T-helper 1 cell treated with Interleukin-12 subunit alpha and Interleukin-12 subunit beta and Interleukin-4 antibody, amounts not matched to agents 30 μg/mL and 1 μg/mL, for 36 hours (primary cell): ENCODE measurements at regions not wholly inside any gene's neighbourhood (a gene's known extent, or its start where the extent isn't known, plus 50 kb on each side); places are given as distances from the start of the nearest gene placed in this dataset.

Source experiments
- H3K27ac Mint-ChIP-seq: one replicate; pipeline ENCODE4 v1.8.0; 2021; ENCODE audit warnings: mild to moderate bottlenecking, mixed read lengths
- H3K27me3 Mint-ChIP-seq: one replicate; pipeline ENCODE4 v1.8.0; 2021; ENCODE audit warnings: low read depth, mixed read lengths
- H3K36me3 Mint-ChIP-seq: one replicate; pipeline ENCODE4 v1.8.0; 2021; ENCODE audit warnings: low read depth, mixed read lengths
- H3K4me1 Mint-ChIP-seq: one replicate; pipeline ENCODE4 v1.8.0; 2021; ENCODE audit warnings: low read depth, mixed read lengths
- H3K4me3 Mint-ChIP-seq: one replicate; pipeline ENCODE4 v1.8.0; 2021; ENCODE audit warnings: mild to moderate bottlenecking, moderate library complexity, mixed read lengths
- H3K9me3 Mint-ChIP-seq: one replicate; pipeline ENCODE4 v1.8.0; 2021; ENCODE audit warnings: mixed read lengths

DNA sequence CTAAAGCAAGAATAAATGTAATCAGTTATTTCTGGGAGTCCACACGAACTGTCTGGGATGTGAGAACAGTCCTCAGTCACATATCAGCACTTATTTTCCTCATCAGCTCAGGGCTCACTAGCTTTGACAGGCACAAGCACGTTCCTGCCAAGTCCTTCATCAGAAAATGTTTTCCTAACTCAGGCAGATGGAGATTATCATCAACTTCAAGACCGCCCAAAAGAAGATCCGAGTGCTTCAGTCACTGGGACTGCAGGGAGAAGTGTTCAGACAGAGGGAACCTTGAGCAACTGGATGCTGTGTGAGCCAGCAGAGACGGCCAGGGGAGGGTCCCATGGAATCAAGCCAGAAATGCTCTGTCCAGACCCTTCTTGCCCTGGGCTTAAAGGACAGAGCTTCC is 189.4 kb downstream of the NXNL2 start:
- Mint-ChIP-seq H3K4me1 (no peaks in the 10 kb centered on the region), H3K27ac (no peak overlapping the region), H3K36me3 (no peaks in the 10 kb centered on the region), H3K4me3 (no peak overlapping the region), H3K9me3 (no peaks in the 10 kb centered on the region), H3K27me3 (peaks cover 11% of the 10 kb centered on the region)

DNA sequence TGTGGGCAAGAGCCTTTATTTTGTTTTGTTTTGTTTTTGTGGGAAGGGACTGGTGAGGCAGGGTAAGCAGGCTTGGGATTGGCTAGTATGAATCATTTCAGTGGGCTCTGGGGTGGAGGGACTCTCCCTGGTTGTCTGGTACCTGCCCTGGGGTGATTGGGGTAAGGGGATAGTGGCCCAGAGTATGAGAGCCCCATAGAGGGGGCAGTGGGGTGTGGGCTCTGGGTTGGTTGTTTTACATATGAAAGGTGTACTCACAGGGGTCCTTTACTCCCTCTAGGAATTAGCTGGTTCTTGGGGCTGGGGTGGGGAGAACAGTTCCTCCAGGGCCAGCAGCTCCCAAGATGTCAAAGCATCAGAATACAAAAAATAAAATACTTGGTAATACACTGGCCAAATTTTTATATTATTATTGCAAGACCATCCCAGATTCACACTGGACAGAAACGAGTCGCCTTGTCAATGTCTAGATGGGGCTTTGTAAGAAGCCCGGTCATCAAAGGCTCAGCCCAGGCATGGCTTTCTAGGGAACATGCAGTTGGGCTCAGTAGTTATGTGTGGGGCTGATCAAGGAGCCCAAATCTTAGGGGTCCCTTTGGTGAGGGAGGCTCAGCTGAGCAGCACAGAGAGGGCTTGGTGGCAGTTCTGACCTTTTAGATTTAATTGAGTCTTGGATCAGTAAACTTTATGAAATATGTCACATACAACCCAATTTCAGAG is 190.5 kb downstream of the NXNL2 start:
- Mint-ChIP-seq H3K4me3 (no peak overlapping the region), H3K36me3 (no peaks in the 10 kb centered on the region), H3K27ac (no peak overlapping the region), H3K9me3 (no peaks in the 10 kb centered on the region), H3K4me1 (no peaks in the 10 kb centered on the region), H3K27me3 (peaks cover 11% of the 10 kb centered on the region)

DNA sequence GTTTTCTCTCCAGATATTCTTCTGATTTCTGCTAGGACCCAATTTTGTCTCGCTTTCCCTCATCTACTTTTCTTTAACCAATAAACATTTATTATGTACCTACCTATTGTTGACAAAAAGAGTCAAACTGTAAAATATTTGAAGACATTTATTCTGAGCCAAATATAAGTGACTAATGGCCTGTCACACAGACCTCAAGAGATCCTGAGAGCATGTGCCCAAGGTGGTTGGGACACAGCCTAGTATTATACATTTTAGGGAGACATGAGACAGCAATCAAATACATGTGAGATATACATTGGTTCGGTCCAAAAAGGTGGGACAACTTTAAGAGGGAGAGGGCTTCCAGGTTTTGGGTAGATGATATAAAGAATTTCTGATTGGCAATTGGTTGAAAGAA is 191.8 kb downstream of the NXNL2 start:
- H3K9me3 Mint-ChIP-seq, result no peaks in the 10 kb centered on the region
- no peaks in the 10 kb centered on the region for H3K4me1 Mint-ChIP-seq
- H3K4me3 Mint-ChIP-seq, result no peak overlapping the region
- H3K36me3 Mint-ChIP-seq, result no peaks in the 10 kb centered on the region
- no peak overlapping the region for H3K27ac Mint-ChIP-seq
- H3K27me3 Mint-ChIP-seq, result peaks cover 11% of the 10 kb centered on the region

DNA sequence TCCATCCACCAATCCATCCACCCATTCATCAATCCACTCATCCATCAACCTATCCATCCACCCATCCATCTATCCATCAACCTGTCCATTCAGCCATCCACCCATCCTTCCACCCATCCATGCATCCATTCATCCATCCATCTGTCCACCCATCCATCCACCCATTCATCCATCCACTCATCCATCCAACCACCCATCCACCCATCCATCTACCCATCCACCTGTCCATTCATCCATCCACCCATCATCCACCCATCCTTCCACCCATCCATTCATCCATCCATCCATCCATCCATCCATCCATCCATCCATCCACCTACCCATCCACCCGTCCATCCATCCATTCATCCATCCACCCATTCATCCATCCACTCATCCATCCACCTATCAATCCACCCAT is 195.8 kb downstream of the NXNL2 start:
- no peak overlapping the region for H3K4me3 Mint-ChIP-seq
- no peaks in the 10 kb centered on the region for H3K36me3 Mint-ChIP-seq
- no peaks in the 10 kb centered on the region for H3K9me3 Mint-ChIP-seq
- H3K4me1 Mint-ChIP-seq, result no peaks in the 10 kb centered on the region
- no peak overlapping the region for H3K27ac Mint-ChIP-seq
- H3K27me3 Mint-ChIP-seq, result peaks cover 11% of the 10 kb centered on the region

DNA sequence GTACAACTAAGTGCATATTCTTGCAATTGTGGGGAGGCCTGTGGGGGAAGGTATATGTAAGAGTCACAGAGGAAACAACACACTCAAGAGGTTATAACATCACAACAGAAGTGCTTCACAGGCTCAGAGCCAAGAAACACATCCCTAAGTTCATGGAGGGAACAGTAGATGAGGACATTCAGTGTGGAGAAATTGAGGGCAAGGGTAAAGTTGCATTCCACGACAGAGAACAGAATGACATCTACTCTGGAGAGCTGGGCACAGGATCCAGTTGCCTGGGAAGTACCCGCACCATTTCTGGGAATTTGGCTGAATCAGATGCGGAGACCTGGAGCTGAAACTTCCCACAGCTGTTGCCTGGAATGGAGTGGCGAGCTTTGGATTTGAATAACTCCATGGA is 197.2 kb downstream of the NXNL2 start:
- no peaks in the 10 kb centered on the region for H3K36me3 Mint-ChIP-seq
- no peaks in the 10 kb centered on the region for H3K4me1 Mint-ChIP-seq
- peaks cover 17% of the 10 kb centered on the region for H3K27me3 Mint-ChIP-seq
- no peak overlapping the region for H3K4me3 Mint-ChIP-seq
- no peak overlapping the region for H3K27ac Mint-ChIP-seq
- H3K9me3 Mint-ChIP-seq, result no peaks in the 10 kb centered on the region

DNA sequence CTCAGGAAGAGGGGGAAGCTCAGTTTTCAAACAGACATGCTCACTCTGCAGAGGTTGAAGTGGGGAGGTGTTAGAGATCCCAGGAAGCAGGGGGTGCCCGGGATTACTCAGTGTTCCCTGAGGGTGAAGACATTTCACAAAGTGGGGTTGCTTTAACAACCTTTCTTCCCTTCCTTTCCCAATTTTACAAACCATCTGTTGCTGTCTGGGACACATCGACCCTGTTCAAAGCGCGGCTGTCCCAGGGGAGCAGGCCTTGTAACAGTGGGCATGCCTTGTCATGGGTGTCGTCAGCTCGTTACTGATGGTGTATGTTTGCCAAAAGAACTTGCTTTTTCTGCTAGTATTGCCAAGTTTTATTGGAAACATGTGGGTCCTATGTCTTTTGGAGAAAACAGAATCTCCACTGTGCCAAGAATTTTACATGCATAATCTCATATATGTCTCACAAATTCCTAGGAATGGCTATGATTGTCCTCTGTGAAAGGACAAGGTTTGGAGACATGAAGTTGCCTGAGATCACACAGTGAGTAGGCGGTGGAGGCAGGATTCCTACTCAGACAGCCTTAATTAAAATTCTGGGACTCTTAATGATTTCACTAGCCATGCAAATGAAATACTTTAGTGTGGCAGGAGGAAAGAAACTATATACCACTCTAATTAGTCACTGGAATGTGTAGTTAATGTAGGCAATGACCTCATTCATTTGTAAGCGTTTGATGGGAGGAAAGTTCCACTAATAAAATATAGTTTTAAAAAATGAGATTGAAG is 198.9 kb downstream of the NXNL2 start:
- H3K27me3 Mint-ChIP-seq, result peaks cover 12% of the 10 kb centered on the region
- H3K36me3 Mint-ChIP-seq, result no peaks in the 10 kb centered on the region
- H3K9me3 Mint-ChIP-seq, result no peaks in the 10 kb centered on the region
- no peak overlapping the region for H3K27ac Mint-ChIP-seq
- no peak overlapping the region for H3K4me3 Mint-ChIP-seq
- no peaks in the 10 kb centered on the region for H3K4me1 Mint-ChIP-seq

DNA sequence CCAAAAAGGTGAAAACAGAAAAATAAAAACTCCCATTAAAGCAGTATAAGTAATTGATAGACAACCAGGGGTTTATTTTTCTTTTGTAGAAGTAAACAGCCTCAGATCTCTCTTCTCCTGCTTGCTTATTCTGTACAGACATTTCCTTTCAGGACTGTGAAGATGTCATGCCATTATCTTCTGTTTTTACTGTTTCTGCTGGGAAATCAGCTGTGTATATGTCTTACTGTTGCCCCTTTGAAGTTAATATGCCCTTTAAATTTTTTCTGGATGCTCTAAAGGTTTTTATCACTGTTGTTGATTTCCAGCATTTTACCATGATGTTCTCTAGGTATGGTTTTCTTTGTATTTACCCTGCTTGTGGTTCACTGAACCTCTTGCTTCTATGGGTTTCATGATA is 199.5 kb downstream of the NXNL2 start:
- H3K4me1 Mint-ChIP-seq, result no peaks in the 10 kb centered on the region

DNA sequence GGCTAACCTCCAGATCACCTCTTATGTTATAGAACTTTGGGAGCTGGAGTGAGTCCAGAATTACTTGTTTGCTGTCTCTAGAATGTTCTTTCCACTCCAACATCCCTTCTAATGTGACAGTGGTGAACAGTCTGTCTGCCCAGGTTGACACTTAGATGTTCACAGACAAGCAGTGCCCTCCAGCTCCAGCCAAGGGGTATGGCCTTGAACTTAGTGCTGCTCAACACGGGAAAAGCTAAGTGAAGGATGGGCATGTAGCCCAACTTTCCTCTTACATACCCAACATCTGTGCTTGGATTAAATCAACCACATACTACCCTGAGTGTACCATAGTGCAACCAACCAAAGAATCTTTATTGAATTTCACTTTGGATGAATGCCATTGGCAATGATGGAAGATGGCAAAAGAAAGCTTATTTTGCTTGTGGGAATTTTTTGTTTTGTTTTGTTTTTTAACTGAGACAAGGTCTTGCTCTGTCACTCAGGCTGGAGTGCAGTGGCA is 201.2 kb downstream of the NXNL2 start:
- Mint-ChIP-seq H3K27me3 (peaks cover 12% of the 10 kb centered on the region), H3K27ac (no peak overlapping the region), H3K4me3 (no peak overlapping the region), H3K36me3 (no peaks in the 10 kb centered on the region), H3K9me3 (no peaks in the 10 kb centered on the region), H3K4me1 (no peaks in the 10 kb centered on the region)

More for the DNA sequence above, 199.5 kb downstream of the NXNL2 start:
- no peak overlapping the region for H3K27ac Mint-ChIP-seq
- no peaks in the 10 kb centered on the region for H3K9me3 Mint-ChIP-seq
- no peak overlapping the region for H3K4me3 Mint-ChIP-seq
- H3K36me3 Mint-ChIP-seq, result no peaks in the 10 kb centered on the region
- peaks cover 8% of the 10 kb centered on the region for H3K27me3 Mint-ChIP-seq

DNA sequence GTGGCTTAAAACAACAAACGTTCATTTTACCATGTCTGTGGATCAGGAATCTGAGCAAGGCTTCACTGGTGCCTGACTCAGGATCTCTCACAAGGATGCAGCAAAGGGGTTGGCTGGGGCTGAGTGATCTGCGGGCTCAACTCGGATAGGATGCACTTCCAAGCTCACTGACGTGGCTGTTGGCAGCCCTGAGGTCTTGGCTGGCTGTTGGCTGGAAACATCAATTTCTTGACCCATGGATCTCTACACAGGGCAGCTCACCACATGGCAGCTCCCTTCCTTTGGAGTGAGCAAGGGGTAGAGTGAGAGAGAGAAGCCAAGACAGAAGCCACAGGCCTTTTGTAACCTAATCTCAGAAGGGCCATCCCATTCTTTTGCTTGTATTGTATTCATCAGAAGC is 202.1 kb downstream of the NXNL2 start:
- no peak overlapping the region for H3K4me3 Mint-ChIP-seq
- H3K9me3 Mint-ChIP-seq, result no peaks in the 10 kb centered on the region
- peaks cover 12% of the 10 kb centered on the region for H3K27me3 Mint-ChIP-seq
- no peaks in the 10 kb centered on the region for H3K4me1 Mint-ChIP-seq
- no peaks in the 10 kb centered on the region for H3K36me3 Mint-ChIP-seq
- no peak overlapping the region for H3K27ac Mint-ChIP-seq

DNA sequence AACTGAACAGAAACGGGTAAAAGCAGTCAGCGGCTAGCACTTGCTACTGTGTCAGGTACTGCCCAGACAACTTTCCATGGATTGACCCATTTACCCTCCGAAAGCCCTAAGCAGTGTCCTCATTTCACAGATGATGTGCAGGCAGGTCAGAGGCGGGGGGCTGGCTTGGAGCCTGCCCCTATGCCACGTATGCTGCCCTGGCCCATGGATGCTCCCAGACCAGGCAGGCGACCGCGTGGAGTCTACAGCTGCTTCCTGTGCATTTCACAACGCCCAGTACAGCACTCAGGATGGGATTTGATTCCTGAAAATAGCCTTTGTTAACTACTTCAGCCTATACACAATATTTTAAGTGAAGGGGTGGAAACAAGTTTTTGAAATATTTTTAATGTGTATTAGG is 202.9 kb downstream of the NXNL2 start:
- Mint-ChIP-seq H3K4me1 (no peaks in the 10 kb centered on the region), H3K4me3 (no peak overlapping the region), H3K27me3 (peaks cover 12% of the 10 kb centered on the region), H3K27ac (no peak overlapping the region), H3K36me3 (no peaks in the 10 kb centered on the region), H3K9me3 (no peaks in the 10 kb centered on the region)

DNA sequence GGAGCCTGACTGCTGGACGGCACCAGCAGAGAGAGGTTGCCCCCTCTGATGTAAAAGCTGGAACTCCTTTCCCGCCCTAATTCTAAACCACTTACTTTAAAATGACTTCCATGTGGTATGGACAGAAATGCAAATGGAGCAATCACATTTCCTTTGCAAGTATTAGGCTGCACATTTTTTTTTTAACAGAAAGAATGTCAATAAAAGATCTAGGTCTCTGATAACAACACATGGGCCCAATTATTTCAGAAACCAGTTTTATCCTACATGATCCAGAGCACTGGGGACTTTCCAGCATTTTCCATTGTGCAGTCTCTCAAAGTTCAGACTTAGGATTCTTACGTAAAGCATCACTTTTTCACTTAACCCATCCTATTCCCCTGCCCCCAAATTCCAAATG is 203.7 kb downstream of the NXNL2 start:
- Mint-ChIP-seq H3K4me1 (no peaks in the 10 kb centered on the region), H3K9me3 (no peaks in the 10 kb centered on the region), H3K4me3 (no peak overlapping the region), H3K27ac (no peak overlapping the region), H3K36me3 (no peaks in the 10 kb centered on the region), H3K27me3 (peaks cover 12% of the 10 kb centered on the region)

DNA sequence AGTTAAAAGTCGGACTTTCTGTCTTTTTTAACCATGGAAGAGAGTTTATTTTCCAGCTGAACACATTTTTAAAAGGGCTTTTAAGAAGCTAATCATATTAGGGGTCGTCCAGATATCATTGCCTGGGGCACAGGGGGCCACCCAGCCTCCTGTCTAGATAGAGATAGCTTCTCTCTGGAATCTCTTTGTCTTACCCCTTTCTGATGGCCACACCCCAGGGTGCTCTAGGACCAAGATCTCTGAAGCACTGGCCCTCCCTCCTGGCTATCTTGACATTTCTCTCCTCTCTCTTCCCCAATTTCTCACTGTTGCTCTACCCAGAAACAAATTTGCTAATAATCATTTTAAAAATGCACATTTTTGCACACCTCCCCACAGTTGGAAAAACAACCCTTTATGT is 204.4 kb downstream of the NXNL2 start:
- H3K27me3 Mint-ChIP-seq, result peaks cover 12% of the 10 kb centered on the region
- no peaks in the 10 kb centered on the region for H3K4me1 Mint-ChIP-seq
- H3K9me3 Mint-ChIP-seq, result no peaks in the 10 kb centered on the region
- H3K27ac Mint-ChIP-seq, result no peak overlapping the region
- no peaks in the 10 kb centered on the region for H3K36me3 Mint-ChIP-seq
- H3K4me3 Mint-ChIP-seq, result no peak overlapping the region

DNA sequence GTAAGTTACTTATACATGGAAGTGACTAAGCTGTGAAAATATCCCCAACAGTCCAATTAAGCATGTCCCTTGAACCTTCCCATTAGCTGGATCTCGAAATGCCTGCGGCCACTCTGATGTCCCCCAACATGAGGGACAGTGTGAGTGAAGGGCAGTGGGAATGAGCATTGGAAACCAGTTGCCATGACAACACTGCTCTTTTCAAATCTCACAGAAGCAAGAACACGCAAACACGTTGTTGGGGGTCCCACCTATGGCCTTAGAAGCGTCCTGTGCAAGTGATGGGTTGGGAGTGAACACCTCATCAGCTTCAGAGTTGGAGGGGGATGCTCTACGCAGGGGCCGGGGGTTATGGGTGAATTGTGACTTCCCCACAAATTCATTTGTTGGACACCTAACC is 205.9 kb downstream of the NXNL2 start:
- Mint-ChIP-seq H3K27ac (no peak overlapping the region), H3K27me3 (peaks cover 12% of the 10 kb centered on the region), H3K36me3 (no peaks in the 10 kb centered on the region)

DNA sequence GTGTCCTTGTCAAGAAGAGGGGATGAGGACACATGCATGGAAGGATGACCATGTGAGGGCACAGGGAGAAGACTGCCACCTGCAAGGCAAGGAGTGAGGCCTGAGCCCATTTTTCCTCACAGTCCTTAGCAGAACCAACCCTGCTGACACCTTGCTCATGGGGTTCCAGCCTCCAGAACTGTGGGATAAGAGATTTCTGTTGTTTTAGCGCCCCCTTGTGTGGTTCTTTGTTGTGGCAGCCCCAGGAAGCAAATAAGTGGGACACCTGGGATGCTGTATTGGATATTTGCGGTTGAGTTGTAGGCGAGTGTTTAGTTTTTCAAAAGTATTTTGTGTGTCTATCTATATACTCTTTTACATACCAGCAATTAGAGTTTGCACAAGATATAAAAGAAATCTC is 206.4 kb downstream of the NXNL2 start:
- H3K4me3 Mint-ChIP-seq, result no peak overlapping the region
- peaks cover 12% of the 10 kb centered on the region for H3K27me3 Mint-ChIP-seq
- H3K9me3 Mint-ChIP-seq, result no peaks in the 10 kb centered on the region
- H3K36me3 Mint-ChIP-seq, result no peaks in the 10 kb centered on the region
- H3K27ac Mint-ChIP-seq, result no peak overlapping the region
- H3K4me1 Mint-ChIP-seq, result no peaks in the 10 kb centered on the region

More for the DNA sequence above, 205.9 kb downstream of the NXNL2 start:
- H3K4me1 Mint-ChIP-seq, result no peaks in the 10 kb centered on the region
- no peaks in the 10 kb centered on the region for H3K9me3 Mint-ChIP-seq
- no peak overlapping the region for H3K4me3 Mint-ChIP-seq

DNA sequence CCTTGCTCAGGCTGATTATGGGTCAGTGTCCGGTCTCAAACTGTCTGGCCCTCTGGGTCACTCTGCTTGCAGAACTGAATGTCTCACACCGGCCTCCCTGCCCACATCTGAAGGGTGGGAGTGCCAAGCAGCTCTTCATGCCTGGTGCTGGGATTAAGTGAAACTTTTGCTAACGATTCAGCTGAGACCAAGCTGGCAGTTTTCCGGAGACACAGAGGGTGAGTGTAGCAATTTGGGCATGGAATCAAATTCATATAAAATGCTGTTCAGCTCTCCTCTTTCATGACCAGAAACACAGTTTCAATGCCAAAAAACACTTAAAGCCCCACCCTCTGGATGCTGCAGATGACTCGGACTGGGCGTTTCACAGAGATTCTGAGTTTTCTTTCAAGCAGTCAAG is 207.5 kb downstream of the NXNL2 start:
- no peaks in the 10 kb centered on the region for H3K4me1 Mint-ChIP-seq
- H3K4me3 Mint-ChIP-seq, result no peak overlapping the region
- H3K9me3 Mint-ChIP-seq, result no peaks in the 10 kb centered on the region
- H3K27me3 Mint-ChIP-seq, result peaks cover 6% of the 10 kb centered on the region
- H3K27ac Mint-ChIP-seq, result no peak overlapping the region
- no peaks in the 10 kb centered on the region for H3K36me3 Mint-ChIP-seq
